ENCODE measurements at regions not wholly inside any gene's neighbourhood (a gene's known extent, or its start where the extent isn't known, plus 50 kb on each side); places are given as distances from the start of the nearest gene placed in this dataset.

GRCh38 chr2:63692002-63692606, 103.3 kb downstream of the MDH1 start:
- TF ChIP-seq REST (IDR thresholded peaks at IDR 0.05; ENCODE audit: unreplicated experiment) = no peak
- no peak for TF ChIP-seq POLR2AphosphoS5 (IDR thresholded peaks at IDR 0.05; ENCODE audit: low read depth)

All from GM23338 (cell line).